HFF-Myc (cell line): ENCODE measurements at regions not wholly inside any gene's neighbourhood (a gene's known extent, or its start where the extent isn't known, plus 50 kb on each side); places are given as distances from the start of the nearest gene placed in this dataset.

Source experiments
- DNase-seq: peaks from one replicate; pipeline ENCODE4 v3.0.0-alpha.2; 2011; ENCODE audit warnings: low read depth; ENCODE audit errors: extremely low read depth
- H3K4me3 ChIP-seq: replicated peaks from 2 replicates; pipeline ENCODE4 v1.5.1; 2011; ENCODE audit warnings: low read depth, mild to moderate bottlenecking, control low read depth, low read length
- CTCF ChIP-seq: IDR thresholded peaks from 2 replicates; pipeline ENCODE4 v1.5.1; 2012; ENCODE audit warnings: mild to moderate bottlenecking, low read depth, low read length, control low read depth; ENCODE audit errors: missing control alignments

DNA sequence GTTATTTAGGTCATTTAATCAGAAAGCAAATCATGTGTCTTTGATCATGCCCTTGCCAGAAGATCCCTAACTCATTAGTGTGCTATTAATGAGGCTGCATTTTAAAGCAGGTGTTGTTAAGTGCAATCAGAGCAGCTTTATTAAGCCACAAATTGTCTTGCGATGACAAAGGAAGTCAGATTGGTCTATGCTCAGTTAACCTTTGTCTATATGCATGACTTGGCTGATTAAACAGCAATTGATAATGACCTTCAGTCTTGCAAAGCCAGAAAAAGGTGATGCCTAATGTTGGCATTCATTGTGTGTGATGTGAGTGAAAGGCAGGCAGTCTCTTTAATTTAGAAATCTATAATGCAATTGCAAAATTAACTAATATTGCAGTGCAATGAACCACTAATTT lies 166.9 kb downstream of the RND3 start:
- no peak for DNase-seq
- no peak for TF ChIP-seq CTCF
- H3K4me3 ChIP-seq, result no peak overlapping the region

DNA sequence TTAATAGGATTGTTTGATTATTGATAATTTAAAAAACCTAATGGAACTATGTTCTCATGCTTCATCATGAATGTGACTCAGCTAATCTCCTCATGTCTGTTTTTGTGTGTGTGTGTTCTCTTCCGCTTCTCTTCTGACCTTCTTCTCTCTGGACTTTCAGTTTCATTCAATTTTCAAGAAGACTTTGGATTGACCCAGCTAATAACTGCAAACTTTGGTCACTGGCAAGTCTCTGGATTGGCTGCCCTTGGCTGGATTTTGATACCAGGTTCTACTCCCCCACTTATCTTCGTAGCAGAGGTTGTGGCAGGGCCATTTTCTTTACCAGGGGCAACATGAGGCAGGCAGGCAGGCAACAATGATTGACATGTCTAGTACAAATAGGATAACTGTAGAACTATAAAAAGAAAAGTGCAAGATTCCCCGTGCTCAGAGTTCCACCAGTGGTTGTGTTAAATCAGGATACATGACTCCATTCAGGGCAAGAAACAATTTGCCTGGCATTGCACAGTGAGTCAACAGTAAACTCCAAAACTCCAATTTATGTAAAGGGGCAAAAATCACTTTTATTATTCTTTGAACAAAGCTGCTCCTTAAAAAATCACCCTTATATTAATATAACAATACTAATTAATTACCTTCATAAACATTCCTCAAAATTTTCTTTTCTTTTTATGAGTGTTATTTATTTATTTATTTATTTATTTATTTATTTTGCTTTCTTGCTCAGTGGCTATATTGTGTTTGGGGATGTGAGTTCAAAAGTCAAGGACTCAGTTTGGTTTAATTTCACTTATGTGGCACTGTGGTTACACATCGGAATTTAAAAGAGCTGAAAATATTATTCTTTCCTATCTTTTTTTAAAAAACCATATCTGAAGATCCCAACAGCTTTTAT lies 167.6 kb downstream of the RND3 start:
- DNase-seq, result no peak
- no peak overlapping the region for H3K4me3 ChIP-seq
- TF ChIP-seq CTCF, result no peak

GRCh38 chr2:150319085-150319484 lies 168.4 kb downstream of the RND3 start:
- no peak for DNase-seq
- no peak for TF ChIP-seq CTCF
- no peak overlapping the region for H3K4me3 ChIP-seq

DNA sequence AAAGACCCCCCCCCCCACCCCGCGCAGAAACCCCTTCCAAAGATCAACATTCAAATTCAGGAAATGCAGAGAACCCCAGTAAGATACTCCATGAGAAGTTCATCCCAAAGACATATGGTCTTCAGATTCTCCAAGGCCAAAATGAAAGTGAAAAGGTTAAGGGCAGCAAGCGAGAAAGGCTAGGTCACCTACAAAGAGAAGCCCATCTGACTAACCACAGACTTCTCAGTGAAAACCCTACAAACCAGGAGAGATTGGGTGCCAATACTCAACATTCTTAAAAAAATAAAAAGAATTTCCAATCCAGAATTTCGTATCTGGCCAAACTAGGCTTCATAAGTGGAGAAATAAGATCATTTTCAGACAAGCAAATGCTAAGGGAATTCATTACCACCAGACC lies 175.2 kb downstream of the RND3 start:
- H3K4me3 ChIP-seq, result no peak overlapping the region
- TF ChIP-seq CTCF, result no peak
- no peak for DNase-seq

GRCh38 chr2:150309311-150310080 lies 178.0 kb downstream of the RND3 start:
- DNase-seq, result no peak
- H3K4me3 ChIP-seq, result no peak overlapping the region
- TF ChIP-seq CTCF, result no peak

GRCh38 chr2:150307258-150307657 lies 180.2 kb downstream of the RND3 start:
- DNase-seq, result no peak
- no peak for TF ChIP-seq CTCF
- no peak overlapping the region for H3K4me3 ChIP-seq
